PFSK-1 (cell line): ENCODE measurements at regions not wholly inside any gene's neighbourhood (a gene's known extent, or its start where the extent isn't known, plus 50 kb on each side); places are given as distances from the start of the nearest gene placed in this dataset.

Experiments
- FOXP2 ChIP-seq: optimal IDR thresholded peaks from 2 replicates; pipeline ENCODE3; 2011; ENCODE audit warnings: borderline replicate concordance, control low read depth, inconsistent platforms; ENCODE audit not compliant: insufficient read depth; ENCODE audit errors: extremely low read length, extremely low read depth
- POLR2AphosphoS5 ChIP-seq: IDR thresholded peaks from 2 replicates; pipeline ENCODE4 v1.6.1; 2012; ENCODE audit warnings: low read depth, mild to moderate bottlenecking, control low read depth, low read length, moderate library complexity
- SIN3A ChIP-seq: IDR thresholded peaks from 2 replicates; pipeline ENCODE4 v1.6.1; 2012; ENCODE audit warnings: mild to moderate bottlenecking, low read length, moderate library complexity, borderline replicate concordance; ENCODE audit not compliant: insufficient read depth
- TAF1 ChIP-seq: IDR thresholded peaks from 2 replicates; pipeline ENCODE4 v1.6.1; 2012; ENCODE audit warnings: low read length, control low read depth, borderline replicate concordance; ENCODE audit not compliant: insufficient read depth
- TF ChIP-seq, protein P1 (sequence below), 2 experiments: IDR thresholded peaks; 2 replicates each; pipeline versions ENCODE4 v1.6.1 to v1.8.0; 2011 to 2012; ENCODE audit warnings: low read depth in 2 of 2, low read length in 2 of 2, control low read depth in 1 of 2, inconsistent platforms in 1 of 2, mild to moderate bottlenecking in 1 of 2, moderate library complexity in 1 of 2; ENCODE audit not compliant: insufficient read depth in 1 of 2

DNA sequence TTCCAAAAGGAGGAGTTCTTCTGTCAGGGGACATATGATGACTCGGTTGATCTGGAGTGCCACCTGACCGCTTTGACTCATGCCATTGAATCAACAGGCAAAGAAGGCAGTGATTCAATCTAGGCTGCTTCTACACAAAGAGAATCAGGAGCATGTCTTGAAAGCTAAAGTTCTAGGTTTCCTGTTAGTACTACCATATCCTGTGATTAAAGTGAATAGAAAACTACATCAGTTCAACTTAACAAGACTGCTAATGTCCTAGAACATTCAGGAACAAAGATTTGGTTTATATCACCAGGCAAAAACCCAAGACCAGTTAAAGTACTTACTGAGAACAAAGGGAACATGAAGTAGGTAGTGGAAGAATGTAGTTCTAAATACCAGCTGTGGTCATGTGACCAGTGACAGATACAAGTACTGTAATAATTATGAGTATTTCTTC, 216.8 kb upstream of the SGK1 start:
- TF ChIP-seq SIN3A (no peak), POLR2AphosphoS5 (no peak), TAF1 (no peak), FOXP2 (no peak)
- TF ChIP-seq, protein P1, sequence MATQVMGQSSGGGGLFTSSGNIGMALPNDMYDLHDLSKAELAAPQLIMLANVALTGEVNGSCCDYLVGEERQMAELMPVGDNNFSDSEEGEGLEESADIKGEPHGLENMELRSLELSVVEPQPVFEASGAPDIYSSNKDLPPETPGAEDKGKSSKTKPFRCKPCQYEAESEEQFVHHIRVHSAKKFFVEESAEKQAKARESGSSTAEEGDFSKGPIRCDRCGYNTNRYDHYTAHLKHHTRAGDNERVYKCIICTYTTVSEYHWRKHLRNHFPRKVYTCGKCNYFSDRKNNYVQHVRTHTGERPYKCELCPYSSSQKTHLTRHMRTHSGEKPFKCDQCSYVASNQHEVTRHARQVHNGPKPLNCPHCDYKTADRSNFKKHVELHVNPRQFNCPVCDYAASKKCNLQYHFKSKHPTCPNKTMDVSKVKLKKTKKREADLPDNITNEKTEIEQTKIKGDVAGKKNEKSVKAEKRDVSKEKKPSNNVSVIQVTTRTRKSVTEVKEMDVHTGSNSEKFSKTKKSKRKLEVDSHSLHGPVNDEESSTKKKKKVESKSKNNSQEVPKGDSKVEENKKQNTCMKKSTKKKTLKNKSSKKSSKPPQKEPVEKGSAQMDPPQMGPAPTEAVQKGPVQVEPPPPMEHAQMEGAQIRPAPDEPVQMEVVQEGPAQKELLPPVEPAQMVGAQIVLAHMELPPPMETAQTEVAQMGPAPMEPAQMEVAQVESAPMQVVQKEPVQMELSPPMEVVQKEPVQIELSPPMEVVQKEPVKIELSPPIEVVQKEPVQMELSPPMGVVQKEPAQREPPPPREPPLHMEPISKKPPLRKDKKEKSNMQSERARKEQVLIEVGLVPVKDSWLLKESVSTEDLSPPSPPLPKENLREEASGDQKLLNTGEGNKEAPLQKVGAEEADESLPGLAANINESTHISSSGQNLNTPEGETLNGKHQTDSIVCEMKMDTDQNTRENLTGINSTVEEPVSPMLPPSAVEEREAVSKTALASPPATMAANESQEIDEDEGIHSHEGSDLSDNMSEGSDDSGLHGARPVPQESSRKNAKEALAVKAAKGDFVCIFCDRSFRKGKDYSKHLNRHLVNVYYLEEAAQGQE (IDR thresholded peaks at IDR 0.05; ENCODE audit: insufficient read depth in 1 of 2, low read depth in 2 of 2, low read length in 2 of 2) = no peak

DNA sequence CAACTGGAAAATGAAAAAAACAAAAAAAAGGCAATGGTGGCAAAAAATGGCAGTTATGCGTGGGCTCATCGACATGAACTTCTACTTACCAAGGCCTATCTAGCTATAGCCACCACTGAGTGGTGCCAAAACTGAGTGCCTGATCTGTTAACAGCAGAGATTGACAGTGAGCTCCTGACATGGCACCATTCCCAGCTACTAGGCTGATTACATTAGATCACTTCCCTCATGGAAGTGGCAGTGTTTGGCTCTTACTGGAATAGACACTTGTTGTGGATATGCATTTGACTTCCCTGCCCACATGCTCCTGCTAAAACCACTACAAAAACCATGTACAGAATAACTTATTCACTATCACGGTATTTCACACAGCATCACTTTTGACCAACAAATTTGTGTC, 216.1 kb upstream of the SGK1 start:
- no peak for TF ChIP-seq TAF1
- TF ChIP-seq POLR2AphosphoS5 = no peak
- TF ChIP-seq SIN3A = no peak
- TF ChIP-seq FOXP2 = no peak
- TF ChIP-seq, protein P1 (IDR thresholded peaks at IDR 0.05; ENCODE audit: insufficient read depth in 1 of 2, low read depth in 2 of 2, low read length in 2 of 2) = no peak

DNA sequence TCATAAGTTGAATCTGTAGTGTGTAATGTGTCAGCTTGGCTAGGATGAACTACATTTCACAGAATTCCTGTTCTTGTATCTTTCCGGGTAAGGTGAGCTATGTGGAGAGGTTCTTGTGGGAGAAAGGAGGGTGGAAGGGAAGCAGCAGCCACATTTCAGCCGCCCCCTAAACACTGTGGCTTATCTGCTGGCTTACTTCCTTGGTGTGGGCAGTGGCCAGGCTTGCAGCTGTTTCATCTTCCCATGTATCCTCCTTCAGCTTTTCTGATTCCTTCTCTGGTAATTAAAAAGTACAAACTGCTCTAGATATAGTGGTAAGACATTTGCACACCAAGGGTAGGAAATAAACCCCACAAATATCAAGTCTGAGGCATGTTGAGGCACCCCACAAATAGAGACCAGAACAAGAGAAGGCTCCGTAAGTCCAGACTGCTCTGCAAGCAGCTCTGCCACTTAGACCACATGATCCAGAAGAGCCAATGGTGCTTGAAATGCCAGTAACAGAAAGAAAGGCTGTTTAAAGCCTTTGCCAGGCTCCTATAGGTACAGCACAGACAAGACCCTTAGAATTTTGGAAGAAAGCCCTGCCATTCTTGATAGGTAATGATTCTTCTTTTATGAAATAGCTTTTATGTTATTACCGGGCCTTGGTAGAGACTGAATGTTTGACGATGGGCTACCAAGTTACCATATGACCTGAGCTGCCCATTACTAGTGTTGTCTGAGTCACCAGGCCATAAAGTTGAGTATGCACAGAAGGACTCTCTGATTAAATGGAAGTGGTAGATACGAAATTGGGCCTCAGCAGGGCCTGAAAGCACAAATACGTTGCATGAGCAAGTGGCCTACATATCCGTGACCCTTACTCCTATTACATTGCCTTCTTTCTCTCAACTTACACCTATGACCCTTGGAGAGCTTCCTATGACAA, 215.0 kb upstream of the SGK1 start:
- TF ChIP-seq POLR2AphosphoS5 (no peak), SIN3A (no peak), FOXP2 (no peak), TAF1 (no peak)
- TF ChIP-seq, protein P1 (IDR thresholded peaks at IDR 0.05; ENCODE audit: insufficient read depth in 1 of 2, low read depth in 2 of 2, low read length in 2 of 2) = no peak

GRCh38 chr6:134531611-134532010, 213.7 kb upstream of the SGK1 start:
- TF ChIP-seq FOXP2 = no peak
- TF ChIP-seq POLR2AphosphoS5 = no peak
- TF ChIP-seq SIN3A = no peak
- no peak for TF ChIP-seq TAF1
- TF ChIP-seq, protein P1 (IDR thresholded peaks at IDR 0.05; ENCODE audit: insufficient read depth in 1 of 2, low read depth in 2 of 2, low read length in 2 of 2) = no peak
